GM19468 (cell line): ENCODE measurements at regions not wholly inside any gene's neighbourhood (a gene's known extent, or its start where the extent isn't known, plus 50 kb on each side); places are given as distances from the start of the nearest gene placed in this dataset.
A peak's percentile ranks its signal among the peaks of the same experiment; 100 is the strongest.

Experiments
- ATAC-seq: cut with Tn5 transposase; IDR thresholded peaks from one replicate; pipeline ENCODE4 v1.9.1; 2021; ENCODE audit warnings: mild to moderate bottlenecking, moderate library complexity, moderate number of reproducible peaks; ENCODE audit not compliant: unreplicated experiment; ENCODE audit errors: extremely low read depth

GRCh38 chr20:19943061-19943521 lies 74.1 kb upstream of the NAA20 start:
- ATAC-seq: no peak

DNA sequence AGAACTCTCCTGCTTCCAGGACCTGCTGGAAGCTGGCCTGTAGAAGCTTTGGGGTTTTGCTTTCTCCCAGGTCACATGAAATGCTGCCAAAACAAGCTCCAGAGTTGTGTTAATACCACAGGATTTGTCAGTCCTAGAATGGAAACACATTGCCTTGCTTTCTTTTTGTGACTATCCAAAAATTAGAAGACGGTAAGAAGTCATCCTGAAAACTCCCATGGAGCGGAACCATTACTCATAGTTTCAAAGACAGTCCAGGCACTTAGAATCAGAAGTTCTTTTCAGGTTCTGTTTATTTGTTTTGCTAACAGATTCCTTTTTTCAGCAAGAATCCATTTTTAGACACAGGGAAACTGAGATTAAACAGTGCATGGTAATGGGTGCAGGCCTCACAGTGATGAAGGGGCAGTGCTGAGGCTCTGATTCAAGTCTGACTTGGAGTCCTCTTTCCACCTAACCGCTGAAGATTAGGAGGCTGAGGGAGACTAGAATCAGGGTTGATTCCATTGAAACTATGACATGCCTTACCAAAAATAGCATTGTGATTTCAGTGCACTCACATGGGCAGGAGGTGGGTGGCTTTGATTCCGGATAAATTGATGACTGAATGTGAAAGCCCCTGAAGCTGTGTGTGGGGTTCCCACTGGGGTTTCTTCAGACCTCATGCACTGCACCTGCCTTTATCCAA lies 72.2 kb upstream of the NAA20 start:
- ATAC-seq: no peak

GRCh38 chr20:19945732-19946670 lies 71.2 kb upstream of the NAA20 start:
- no peak for ATAC-seq

DNA sequence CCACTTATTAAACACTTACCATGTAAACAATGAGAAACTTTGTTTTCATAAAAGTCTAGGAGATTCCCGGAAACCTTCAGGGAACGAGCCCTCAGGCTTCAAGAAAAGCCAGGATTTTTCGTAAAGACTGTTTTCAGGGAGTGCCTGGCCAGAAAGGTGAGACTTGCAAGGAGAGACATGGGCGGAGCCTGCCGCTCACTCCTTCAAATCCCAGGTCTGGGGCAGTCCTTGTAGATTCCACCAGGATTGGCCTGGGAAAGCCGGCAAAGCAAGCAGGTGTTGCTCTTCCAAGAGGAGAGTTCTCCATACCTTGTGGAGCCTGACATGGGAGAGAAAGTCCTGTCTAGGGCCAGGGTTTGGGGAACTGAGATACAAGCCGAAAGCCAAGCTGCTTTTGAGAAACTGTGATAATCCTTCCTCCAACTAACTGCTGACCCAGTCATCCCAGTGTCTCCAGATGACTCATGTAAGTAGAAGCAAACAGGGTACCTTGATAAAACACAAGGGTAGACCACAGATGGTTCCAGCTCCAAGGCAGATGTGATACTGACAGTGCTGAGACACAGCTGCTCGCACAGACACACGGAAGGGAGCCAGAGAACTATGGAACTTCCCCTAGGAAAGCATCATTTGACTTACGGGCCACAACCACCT lies 69.4 kb upstream of the NAA20 start:
- peak; percentile 38 for ATAC-seq

DNA sequence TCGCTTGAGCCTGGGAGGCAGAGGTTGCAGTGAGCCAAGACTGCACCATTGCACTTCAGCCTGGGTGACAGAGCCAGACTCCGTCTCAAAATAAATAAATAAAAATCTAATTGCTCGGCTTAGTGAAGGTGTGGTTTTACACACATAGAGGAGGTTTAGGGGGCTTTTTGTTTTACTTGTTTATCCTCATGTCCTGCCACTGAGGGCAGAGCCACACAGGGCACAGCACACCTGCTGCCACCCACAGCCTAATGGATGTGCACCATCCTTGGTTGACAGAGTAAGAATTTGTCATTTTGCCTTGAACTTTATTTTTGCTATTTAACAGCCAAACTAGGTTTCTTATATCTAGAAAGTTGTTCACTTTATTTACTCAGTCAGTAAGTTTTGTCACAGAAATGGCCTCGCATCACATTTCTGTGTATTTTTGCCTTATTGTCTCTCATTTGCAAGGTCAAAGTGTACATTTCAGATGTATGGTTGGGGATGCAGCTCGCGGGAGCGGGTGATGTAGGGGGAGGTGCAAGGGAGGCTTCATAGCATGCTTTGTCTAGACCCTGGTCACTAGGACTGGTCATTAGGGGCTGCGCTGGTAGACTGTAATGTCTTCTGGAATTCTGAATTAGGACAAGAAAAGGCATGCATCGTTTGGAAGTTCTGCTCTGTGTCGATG lies 67.8 kb upstream of the NAA20 start:
- ATAC-seq: no peak

DNA sequence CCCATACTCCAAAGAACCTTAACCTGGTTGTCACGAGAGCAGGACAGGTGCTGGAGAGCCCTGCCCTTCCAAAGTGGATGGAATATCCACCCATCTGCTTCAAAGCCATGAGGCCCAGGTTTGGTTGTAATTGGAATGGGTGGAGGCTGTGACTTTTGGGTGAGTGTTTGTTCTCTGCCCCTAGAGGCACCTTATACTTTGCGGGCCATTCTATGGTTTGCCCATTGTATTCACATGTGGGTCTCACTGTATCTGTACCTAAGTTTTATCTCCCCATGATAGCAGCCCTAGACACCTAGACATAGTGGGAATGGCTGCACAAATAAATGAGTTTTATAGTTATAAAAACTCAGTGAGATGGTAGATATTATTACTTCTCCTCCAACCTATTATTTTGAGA lies 67.1 kb upstream of the NAA20 start:
- no peak for ATAC-seq

DNA sequence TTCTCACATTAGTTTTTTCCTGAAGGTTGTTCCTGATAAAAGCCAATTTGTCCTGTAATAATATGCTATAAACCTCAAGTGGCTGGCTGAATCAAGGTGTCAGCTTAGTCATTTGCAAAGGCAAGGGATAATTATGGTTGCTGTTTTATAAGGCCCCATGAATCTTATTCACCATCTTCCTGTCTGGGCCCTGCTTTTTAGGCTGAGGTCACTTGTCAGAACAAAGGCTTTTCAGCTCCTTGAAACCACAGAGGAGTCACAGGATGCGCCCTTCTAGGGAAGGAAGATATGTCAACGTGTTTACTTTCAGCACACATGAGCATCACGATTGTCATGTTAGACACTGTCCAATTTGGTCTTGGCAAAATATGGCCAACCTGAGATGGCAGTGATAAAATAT lies 64.8 kb upstream of the NAA20 start:
- ATAC-seq: no peak

GRCh38 chr20:19953606-19954005 lies 63.6 kb upstream of the NAA20 start:
- ATAC-seq: no peak

DNA sequence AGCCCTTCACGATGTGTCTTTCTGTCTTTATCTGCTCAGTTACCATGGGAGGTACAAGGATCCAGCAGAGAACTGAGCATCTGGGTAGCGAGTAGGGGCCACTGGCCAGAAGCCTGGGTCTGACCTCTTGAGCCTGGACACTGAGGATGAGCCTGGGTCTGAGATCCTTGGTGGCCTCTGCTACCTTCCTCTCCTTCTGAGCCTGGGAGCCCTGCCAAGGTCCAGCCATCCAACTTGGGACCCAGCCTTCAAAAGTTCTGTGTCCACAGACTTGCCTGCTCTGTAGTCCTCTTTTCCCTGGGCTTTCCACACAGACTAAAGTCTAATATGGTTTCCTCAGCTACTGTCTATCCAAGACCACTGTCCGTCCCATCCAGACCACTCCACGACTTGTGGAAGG lies 60.2 kb upstream of the NAA20 start:
- no peak for ATAC-seq

DNA sequence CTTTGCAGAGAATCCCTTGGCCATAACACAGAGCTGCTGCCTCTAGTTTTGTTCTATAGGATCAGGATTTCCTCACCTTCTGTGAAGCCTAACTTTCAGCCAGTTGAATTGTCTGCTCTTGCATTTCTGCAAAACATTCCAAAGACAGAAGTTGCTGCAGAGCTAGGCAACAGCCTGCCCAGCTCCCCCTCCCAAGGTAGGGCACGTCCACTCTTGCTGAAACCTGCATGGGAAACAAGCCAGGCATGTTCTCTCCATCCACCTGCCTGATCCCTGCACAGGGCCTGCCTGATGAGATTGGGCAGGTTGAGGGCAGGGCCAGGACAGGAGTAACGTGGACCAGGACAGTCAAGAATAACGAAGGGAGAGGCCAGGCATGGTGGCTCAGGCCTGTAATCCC lies 58.9 kb upstream of the NAA20 start:
- no peak for ATAC-seq

DNA sequence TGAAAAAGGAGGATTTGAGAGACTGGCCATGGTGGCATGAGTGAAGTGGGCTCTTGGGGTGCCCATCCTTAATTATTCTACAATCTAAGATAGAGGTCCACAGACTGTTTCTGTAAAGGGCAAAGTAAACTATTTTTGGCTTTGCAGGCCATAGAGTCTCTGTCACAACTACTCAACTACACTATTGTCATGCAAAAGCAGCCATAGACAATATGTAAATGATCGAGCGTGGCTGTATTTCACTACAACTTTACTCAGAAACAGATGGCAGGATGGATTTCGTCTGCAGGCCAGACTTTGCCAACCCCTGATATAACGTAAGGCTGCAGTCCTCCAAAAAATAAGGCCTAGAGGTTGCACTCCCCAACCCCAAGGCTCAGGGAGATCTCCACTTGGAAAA lies 58.2 kb upstream of the NAA20 start:
- ATAC-seq: no peak

DNA sequence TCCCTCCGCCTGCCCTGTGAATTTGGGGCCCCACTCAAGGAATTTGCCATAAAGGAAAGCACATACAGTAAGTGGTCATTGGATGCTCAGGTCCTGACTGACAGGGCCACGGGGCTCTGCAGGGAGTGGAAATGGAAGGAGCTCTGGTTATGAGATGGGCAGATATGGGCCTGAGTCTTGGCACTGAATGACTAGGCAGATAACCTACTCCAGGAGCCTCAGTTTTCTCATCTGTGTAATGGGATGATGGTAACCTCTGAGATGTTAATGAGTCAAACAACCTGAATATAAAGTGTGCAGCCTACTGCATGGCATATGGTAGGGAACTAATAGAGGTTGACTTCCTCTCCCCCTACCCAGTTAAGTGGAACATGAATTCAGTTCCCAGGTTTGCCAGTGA lies 56.4 kb upstream of the NAA20 start:
- no peak for ATAC-seq

GRCh38 chr20:19961293-19961692 lies 55.9 kb upstream of the NAA20 start:
- no peak for ATAC-seq

GRCh38 chr20:19962958-19963357 lies 54.2 kb upstream of the NAA20 start:
- no peak for ATAC-seq

GRCh38 chr20:19964289-19965265 lies 52.6 kb upstream of the NAA20 start:
- no peak for ATAC-seq

DNA sequence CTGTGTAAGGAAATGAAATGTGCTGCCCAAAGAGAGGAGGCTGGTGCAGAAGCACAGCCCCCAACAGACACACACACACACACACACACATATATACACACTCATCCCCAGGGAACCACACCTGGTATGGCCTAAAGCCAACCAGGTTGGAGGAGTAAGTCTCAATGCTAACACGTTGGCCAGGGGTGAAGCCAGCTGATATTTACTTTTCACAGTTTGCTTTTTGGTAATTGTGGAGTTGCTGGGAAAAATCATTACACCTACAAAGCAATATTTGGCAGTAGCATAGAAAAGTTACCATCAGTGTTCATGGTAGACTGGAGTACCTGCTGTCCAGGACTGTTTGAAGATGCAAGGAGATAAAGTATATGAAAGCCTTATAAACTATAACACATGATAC lies 50.3 kb upstream of the NAA20 start:
- ATAC-seq: no peak
